ENCODE measurements at regions not wholly inside any gene's neighbourhood (a gene's known extent, or its start where the extent isn't known, plus 50 kb on each side); places are given as distances from the start of the nearest gene placed in this dataset.

DNA sequence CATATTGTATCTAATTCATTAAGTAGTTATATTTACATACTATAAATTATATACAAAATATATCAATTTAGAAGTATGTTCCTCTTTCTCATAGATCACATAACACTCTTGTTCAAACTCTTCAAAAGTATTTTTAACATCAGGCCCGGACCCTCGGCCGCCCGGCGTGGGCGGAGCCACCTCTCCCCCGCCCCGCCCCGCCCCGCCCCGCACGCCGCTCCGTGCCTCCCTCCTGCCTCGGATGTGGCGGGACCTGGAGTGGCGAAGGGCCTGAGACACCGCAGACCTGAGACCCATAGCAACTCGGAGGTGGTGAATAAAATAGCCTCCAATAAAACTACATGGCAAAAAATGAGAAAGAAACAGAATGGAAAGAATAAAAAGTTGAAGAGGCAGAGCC is 105.9 kb upstream of the BDNF start:
- TF ChIP-seq POLR2A (IDR thresholded peaks at IDR 0.05; ENCODE audit: extremely low read depth, insufficient read length) (no peak), CTCF (IDR thresholded peaks at IDR 0.05; ENCODE audit: low read depth, low read length) (no peak), MYC (IDR thresholded peaks at IDR 0.05; ENCODE audit: low read depth, low read length) (no peak), MAX (IDR thresholded peaks at IDR 0.05; ENCODE audit: low read depth, low read length) (no peak)

All from NB4 (cell line).